WTC11 (cell line): ENCODE measurements at regions not wholly inside any gene's neighbourhood (a gene's known extent, or its start where the extent isn't known, plus 50 kb on each side); places are given as distances from the start of the nearest gene placed in this dataset.

Source experiments
- ATAC-seq: fragments of 200-7000 bp; cut with Tn5 transposase; 2 replicates; pipeline ENCODE4 v1.10.0; 2021; ENCODE audit warnings: mild to moderate bottlenecking, moderate library complexity
- CTCF ChIA-PET: fragments of 300-600 bp; sonication (Branson Sonifier 250); formaldehyde crosslinking; loops from one replicate; lab custom pipeline; 2021; ENCODE audit warnings: antibody characterized with exemption; lab: Charles Lee
- POLR2A ChIA-PET: fragments of 350-600 bp; sonication (Branson Sonifier 250); formaldehyde crosslinking; loops from one replicate; lab custom pipeline; 2021; ENCODE audit warnings: antibody characterized with exemption; lab: Charles Lee
- DNase-seq: peaks from one replicate; pipeline ENCODE4 v3.0.0; 2021; ENCODE audit warnings: low spot score
- H3K27ac Mint-ChIP-seq: 2 replicates; pipeline ENCODE4 v1.8.0; 2021; ENCODE audit warnings: mixed read lengths
- H3K27me3 Mint-ChIP-seq: 2 replicates; pipeline ENCODE4 v1.8.0; 2021; ENCODE audit warnings: low read depth, mild to moderate bottlenecking, moderate library complexity, mixed read lengths
- H3K36me3 Mint-ChIP-seq: 2 replicates; pipeline ENCODE4 v1.8.0; 2021; ENCODE audit warnings: mixed read lengths
- H3K4me1 Mint-ChIP-seq: 2 replicates; pipeline ENCODE4 v1.8.0; 2022; ENCODE audit warnings: mixed read lengths
- H3K4me3 Mint-ChIP-seq: 2 replicates; pipeline ENCODE4 v1.8.0; 2021; ENCODE audit warnings: mild to moderate bottlenecking, moderate library complexity, mixed read lengths
- H3K9me3 Mint-ChIP-seq: 2 replicates; pipeline ENCODE4 v1.8.0; 2021; ENCODE audit warnings: mixed read lengths
- EMX1 ChIP-seq: fragments of 250-450 bp; sonication (Bioruptor Pico); IDR thresholded peaks from 2 replicates; pipeline ENCODE4 v1.8.0; 2021; ENCODE audit warnings: mild to moderate bottlenecking
- GRHL2 ChIP-seq: fragments of 250-450 bp; sonication (Bioruptor Pico); IDR thresholded peaks from 2 replicates; pipeline ENCODE4 v1.8.0; 2022; ENCODE audit warnings: mild to moderate bottlenecking, moderate library complexity; ENCODE audit not compliant: insufficient replicate concordance, severe bottlenecking
- MXD4 ChIP-seq: fragments of 250-450 bp; sonication (Bioruptor Pico); IDR thresholded peaks from 2 replicates; pipeline ENCODE4 v1.8.0; 2021; ENCODE audit warnings: mild to moderate bottlenecking, moderate library complexity, borderline replicate concordance
- NFYB ChIP-seq: sonication (generic); formaldehyde crosslinking; conservative IDR thresholded peaks from 2 replicates; pipeline ENCODE4 v1.8.0; 2022; ENCODE audit warnings: low read depth, missing genetic modification reagents
- TEAD1 ChIP-seq: sonication (generic); formaldehyde crosslinking; IDR thresholded peaks from 2 replicates; pipeline ENCODE4 v1.8.0; 2022; ENCODE audit warnings: mild to moderate bottlenecking, missing genetic modification reagents
- ZBTB21 ChIP-seq: sonication (generic); formaldehyde crosslinking; IDR thresholded peaks from 2 replicates; pipeline ENCODE4 v1.8.1; 2023; ENCODE audit warnings: mild to moderate bottlenecking, missing genetic modification reagents, borderline replicate concordance
- ZNF121 ChIP-seq: sonication (generic); formaldehyde crosslinking; IDR thresholded peaks from 2 replicates; pipeline ENCODE4 v1.8.0; 2023; ENCODE audit warnings: missing genetic modification reagents
- ZNF138 ChIP-seq: sonication (generic); formaldehyde crosslinking; conservative IDR thresholded peaks from 2 replicates; pipeline ENCODE4 v1.8.1; 2022; ENCODE audit warnings: mild to moderate bottlenecking, moderate library complexity, missing genetic modification reagents
- ZNF232 ChIP-seq: sonication (generic); formaldehyde crosslinking; IDR thresholded peaks from 2 replicates; pipeline ENCODE4 v1.8.0; 2022; ENCODE audit warnings: mild to moderate bottlenecking, missing genetic modification reagents
- ZNF317 ChIP-seq: sonication (generic); formaldehyde crosslinking; IDR thresholded peaks from 2 replicates; pipeline ENCODE4 v1.8.1; 2023; ENCODE audit warnings: low read depth, mild to moderate bottlenecking, moderate library complexity, missing genetic modification reagents, borderline replicate concordance
- TF ChIP-seq, protein P1 (sequence below): sonication (generic); formaldehyde crosslinking; IDR thresholded peaks from 2 replicates; pipeline ENCODE4 v1.8.1; 2022; ENCODE audit warnings: mild to moderate bottlenecking, moderate library complexity, missing genetic modification reagents
- TF ChIP-seq, protein P2 (sequence below): fragments of 250-450 bp; sonication (Bioruptor Pico); IDR thresholded peaks from 2 replicates; pipeline ENCODE4 v1.9.0; 2021; ENCODE audit warnings: mild to moderate bottlenecking, borderline replicate concordance
- TF ChIP-seq, protein P3 (sequence below): sonication (generic); formaldehyde crosslinking; IDR thresholded peaks from 2 replicates; pipeline ENCODE4 v1.8.0; 2022; ENCODE audit warnings: mild to moderate bottlenecking, missing genetic modification reagents
- TF ChIP-seq, protein P4 (sequence below): sonication (generic); formaldehyde crosslinking; IDR thresholded peaks from 2 replicates; pipeline ENCODE4 v1.8.1; 2022; ENCODE audit warnings: missing genetic modification reagents, borderline replicate concordance
- TF ChIP-seq, protein P5 (sequence below): sonication (generic); formaldehyde crosslinking; IDR thresholded peaks from 2 replicates; pipeline ENCODE4 v1.8.1; 2023; ENCODE audit warnings: mild to moderate bottlenecking, missing genetic modification reagents
- TF ChIP-seq, protein P6 (sequence below): sonication (generic); formaldehyde crosslinking; IDR thresholded peaks from 2 replicates; pipeline ENCODE4 v1.8.0; 2023; ENCODE audit warnings: mild to moderate bottlenecking, missing genetic modification reagents
- TF ChIP-seq, protein P7 (sequence below): sonication (generic); formaldehyde crosslinking; IDR thresholded peaks from 2 replicates; pipeline ENCODE4 v1.8.1; 2022; ENCODE audit warnings: mild to moderate bottlenecking, missing genetic modification reagents, moderate library complexity, borderline replicate concordance

DNA sequence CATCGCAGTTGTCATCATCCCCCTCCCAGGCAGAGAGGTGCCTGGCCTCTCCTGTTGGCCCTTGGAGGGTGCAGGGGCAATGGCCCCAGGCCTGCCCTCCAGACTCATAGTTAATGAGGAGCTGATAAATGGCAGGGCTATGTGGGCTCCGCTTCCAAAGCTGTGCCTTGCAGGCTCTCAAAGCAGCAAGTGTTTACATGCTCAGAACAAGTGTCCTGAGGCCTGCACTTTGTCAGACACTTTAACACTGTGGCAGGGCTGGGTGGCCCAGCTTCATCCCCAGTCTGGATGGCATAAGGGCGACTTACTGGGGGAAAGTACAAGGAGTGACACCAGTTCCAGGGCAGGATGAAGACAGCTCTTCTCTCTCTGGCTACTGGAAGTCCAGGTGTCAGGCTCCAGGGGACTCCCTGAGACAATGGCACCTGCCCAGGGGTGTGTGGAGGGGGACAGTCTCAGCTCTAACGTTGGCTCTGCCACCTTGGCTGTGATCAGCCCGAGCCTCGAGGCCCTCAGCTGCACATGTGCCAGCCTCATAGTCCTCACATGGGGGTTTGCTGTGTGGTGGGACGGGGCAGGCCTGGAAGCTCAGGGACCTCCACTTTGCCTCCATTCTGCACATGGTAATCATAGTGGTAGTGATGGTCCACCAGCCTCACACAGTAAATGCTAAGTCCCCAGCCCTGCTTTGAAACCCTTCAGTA, 153.4 kb downstream of the BARX1 start:
- H3K9me3 Mint-ChIP-seq, result peaks cover 18% of the 10 kb centered on the region
- no peak overlapping the region for H3K27ac Mint-ChIP-seq
- CTCF ChIA-PET, result interaction anchor here (1.4 kb wide), 1 partner anchor 26 kb away, joined by 6 read pairs; no protein-coding TSS in a partner anchor
- POLR2A ChIA-PET, result no interaction called here
- no peaks in the 10 kb centered on the region; the same call in 1 of the 2 replicates for H3K27me3 Mint-ChIP-seq
- DNase-seq, result no peak
- no peaks in the 10 kb centered on the region for H3K4me1 Mint-ChIP-seq
- no peak overlapping the region for H3K4me3 Mint-ChIP-seq
- TF ChIP-seq EMX1 (CRISPR knock-in tag), result no peak
- TF ChIP-seq ZNF121 (CRISPR knock-in tag), result no peak
- TF ChIP-seq, protein P1, sequence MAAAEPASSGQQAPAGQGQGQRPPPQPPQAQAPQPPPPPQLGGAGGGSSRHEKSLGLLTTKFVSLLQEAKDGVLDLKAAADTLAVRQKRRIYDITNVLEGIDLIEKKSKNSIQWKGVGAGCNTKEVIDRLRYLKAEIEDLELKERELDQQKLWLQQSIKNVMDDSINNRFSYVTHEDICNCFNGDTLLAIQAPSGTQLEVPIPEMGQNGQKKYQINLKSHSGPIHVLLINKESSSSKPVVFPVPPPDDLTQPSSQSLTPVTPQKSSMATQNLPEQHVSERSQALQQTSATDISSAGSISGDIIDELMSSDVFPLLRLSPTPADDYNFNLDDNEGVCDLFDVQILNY, result no peak
- TF ChIP-seq, protein P2, sequence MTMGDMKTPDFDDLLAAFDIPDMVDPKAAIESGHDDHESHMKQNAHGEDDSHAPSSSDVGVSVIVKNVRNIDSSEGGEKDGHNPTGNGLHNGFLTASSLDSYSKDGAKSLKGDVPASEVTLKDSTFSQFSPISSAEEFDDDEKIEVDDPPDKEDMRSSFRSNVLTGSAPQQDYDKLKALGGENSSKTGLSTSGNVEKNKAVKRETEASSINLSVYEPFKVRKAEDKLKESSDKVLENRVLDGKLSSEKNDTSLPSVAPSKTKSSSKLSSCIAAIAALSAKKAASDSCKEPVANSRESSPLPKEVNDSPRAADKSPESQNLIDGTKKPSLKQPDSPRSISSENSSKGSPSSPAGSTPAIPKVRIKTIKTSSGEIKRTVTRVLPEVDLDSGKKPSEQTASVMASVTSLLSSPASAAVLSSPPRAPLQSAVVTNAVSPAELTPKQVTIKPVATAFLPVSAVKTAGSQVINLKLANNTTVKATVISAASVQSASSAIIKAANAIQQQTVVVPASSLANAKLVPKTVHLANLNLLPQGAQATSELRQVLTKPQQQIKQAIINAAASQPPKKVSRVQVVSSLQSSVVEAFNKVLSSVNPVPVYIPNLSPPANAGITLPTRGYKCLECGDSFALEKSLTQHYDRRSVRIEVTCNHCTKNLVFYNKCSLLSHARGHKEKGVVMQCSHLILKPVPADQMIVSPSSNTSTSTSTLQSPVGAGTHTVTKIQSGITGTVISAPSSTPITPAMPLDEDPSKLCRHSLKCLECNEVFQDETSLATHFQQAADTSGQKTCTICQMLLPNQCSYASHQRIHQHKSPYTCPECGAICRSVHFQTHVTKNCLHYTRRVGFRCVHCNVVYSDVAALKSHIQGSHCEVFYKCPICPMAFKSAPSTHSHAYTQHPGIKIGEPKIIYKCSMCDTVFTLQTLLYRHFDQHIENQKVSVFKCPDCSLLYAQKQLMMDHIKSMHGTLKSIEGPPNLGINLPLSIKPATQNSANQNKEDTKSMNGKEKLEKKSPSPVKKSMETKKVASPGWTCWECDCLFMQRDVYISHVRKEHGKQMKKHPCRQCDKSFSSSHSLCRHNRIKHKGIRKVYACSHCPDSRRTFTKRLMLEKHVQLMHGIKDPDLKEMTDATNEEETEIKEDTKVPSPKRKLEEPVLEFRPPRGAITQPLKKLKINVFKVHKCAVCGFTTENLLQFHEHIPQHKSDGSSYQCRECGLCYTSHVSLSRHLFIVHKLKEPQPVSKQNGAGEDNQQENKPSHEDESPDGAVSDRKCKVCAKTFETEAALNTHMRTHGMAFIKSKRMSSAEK (CRISPR knock-in tag), result no peak
- TF ChIP-seq, all 79 proteins: peak for 0
- ATAC-seq, result no peak
- 0 out of 2 replicates have a peak, but pooled peaks cover 2% of the 10 kb centered on the region for H3K36me3 Mint-ChIP-seq

DNA sequence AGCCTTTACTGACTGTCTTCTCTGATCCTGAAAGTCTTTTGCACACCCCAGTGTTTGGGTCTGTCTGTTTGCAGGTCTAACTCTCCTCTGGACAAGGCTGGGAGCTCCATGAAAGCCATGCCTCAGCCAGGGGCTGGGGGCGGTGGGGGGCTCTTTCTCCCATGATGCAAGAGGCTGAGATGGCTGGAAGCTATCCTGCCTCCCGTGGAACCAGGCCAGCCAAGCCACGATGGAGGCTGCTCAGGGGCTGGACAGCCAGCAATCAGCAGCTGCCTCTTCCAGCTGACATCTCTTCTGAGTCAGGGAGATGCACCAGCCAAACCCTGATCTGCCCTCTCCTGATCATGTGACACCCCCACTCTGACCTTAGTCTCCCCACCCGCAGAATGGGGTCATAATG, 154.0 kb downstream of the BARX1 start:
- CTCF ChIA-PET, result interaction anchor here (1.4 kb wide), 1 partner anchor 26 kb away, joined by 6 read pairs; no protein-coding TSS in a partner anchor
- POLR2A ChIA-PET, result no interaction called here
- no peak overlapping the region for H3K4me3 Mint-ChIP-seq

More for the DNA sequence above, 154.0 kb downstream of the BARX1 start:
- DNase-seq, result no peak
- Mint-ChIP-seq H3K4me1 (no peaks in the 10 kb centered on the region), H3K27me3 (no peaks in the 10 kb centered on the region; the same call in 1 of the 2 replicates), H3K9me3 (peaks cover 17% of the 10 kb centered on the region), H3K27ac (no peak overlapping the region), H3K36me3 (0 out of 2 replicates have a peak, but pooled peaks cover 2% of the 10 kb centered on the region)
- ATAC-seq, result no peak
- no peak for TF ChIP-seq ZNF232
- TF ChIP-seq MXD4 (CRISPR knock-in tag), result no peak
- no peak for TF ChIP-seq ZNF138
- TF ChIP-seq, protein P3, sequence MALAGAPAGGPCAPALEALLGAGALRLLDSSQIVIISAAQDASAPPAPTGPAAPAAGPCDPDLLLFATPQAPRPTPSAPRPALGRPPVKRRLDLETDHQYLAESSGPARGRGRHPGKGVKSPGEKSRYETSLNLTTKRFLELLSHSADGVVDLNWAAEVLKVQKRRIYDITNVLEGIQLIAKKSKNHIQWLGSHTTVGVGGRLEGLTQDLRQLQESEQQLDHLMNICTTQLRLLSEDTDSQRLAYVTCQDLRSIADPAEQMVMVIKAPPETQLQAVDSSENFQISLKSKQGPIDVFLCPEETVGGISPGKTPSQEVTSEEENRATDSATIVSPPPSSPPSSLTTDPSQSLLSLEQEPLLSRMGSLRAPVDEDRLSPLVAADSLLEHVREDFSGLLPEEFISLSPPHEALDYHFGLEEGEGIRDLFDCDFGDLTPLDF (CRISPR knock-in tag), result no peak
- no peak for TF ChIP-seq NFYB
- no peak for TF ChIP-seq TEAD1 (CRISPR knock-in tag)
- TF ChIP-seq, protein P4, sequence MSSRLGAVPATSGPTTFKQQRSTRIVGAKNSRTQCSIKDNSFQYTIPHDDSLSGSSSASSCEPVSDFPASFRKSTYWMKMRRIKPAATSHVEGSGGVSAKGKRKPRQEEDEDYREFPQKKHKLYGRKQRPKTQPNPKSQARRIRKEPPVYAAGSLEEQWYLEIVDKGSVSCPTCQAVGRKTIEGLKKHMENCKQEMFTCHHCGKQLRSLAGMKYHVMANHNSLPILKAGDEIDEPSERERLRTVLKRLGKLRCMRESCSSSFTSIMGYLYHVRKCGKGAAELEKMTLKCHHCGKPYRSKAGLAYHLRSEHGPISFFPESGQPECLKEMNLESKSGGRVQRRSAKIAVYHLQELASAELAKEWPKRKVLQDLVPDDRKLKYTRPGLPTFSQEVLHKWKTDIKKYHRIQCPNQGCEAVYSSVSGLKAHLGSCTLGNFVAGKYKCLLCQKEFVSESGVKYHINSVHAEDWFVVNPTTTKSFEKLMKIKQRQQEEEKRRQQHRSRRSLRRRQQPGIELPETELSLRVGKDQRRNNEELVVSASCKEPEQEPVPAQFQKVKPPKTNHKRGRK (CRISPR knock-in tag), result no peak
- TF ChIP-seq, protein P5, sequence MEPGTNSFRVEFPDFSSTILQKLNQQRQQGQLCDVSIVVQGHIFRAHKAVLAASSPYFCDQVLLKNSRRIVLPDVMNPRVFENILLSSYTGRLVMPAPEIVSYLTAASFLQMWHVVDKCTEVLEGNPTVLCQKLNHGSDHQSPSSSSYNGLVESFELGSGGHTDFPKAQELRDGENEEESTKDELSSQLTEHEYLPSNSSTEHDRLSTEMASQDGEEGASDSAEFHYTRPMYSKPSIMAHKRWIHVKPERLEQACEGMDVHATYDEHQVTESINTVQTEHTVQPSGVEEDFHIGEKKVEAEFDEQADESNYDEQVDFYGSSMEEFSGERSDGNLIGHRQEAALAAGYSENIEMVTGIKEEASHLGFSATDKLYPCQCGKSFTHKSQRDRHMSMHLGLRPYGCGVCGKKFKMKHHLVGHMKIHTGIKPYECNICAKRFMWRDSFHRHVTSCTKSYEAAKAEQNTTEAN (CRISPR knock-in tag), result no peak
- TF ChIP-seq GRHL2 (CRISPR knock-in tag), result no peak
- TF ChIP-seq ZNF317 (CRISPR knock-in tag), result no peak
- TF ChIP-seq, protein P6, sequence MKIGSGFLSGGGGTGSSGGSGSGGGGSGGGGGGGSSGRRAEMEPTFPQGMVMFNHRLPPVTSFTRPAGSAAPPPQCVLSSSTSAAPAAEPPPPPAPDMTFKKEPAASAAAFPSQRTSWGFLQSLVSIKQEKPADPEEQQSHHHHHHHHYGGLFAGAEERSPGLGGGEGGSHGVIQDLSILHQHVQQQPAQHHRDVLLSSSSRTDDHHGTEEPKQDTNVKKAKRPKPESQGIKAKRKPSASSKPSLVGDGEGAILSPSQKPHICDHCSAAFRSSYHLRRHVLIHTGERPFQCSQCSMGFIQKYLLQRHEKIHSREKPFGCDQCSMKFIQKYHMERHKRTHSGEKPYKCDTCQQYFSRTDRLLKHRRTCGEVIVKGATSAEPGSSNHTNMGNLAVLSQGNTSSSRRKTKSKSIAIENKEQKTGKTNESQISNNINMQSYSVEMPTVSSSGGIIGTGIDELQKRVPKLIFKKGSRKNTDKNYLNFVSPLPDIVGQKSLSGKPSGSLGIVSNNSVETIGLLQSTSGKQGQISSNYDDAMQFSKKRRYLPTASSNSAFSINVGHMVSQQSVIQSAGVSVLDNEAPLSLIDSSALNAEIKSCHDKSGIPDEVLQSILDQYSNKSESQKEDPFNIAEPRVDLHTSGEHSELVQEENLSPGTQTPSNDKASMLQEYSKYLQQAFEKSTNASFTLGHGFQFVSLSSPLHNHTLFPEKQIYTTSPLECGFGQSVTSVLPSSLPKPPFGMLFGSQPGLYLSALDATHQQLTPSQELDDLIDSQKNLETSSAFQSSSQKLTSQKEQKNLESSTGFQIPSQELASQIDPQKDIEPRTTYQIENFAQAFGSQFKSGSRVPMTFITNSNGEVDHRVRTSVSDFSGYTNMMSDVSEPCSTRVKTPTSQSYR (CRISPR knock-in tag), result no peak
- TF ChIP-seq ZBTB21 (CRISPR knock-in tag), result no peak
- TF ChIP-seq, protein P7, sequence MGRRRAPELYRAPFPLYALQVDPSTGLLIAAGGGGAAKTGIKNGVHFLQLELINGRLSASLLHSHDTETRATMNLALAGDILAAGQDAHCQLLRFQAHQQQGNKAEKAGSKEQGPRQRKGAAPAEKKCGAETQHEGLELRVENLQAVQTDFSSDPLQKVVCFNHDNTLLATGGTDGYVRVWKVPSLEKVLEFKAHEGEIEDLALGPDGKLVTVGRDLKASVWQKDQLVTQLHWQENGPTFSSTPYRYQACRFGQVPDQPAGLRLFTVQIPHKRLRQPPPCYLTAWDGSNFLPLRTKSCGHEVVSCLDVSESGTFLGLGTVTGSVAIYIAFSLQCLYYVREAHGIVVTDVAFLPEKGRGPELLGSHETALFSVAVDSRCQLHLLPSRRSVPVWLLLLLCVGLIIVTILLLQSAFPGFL (CRISPR knock-in tag), result no peak
